ENCODE measurements at regions not wholly inside any gene's neighbourhood (a gene's known extent, or its start where the extent isn't known, plus 50 kb on each side); places are given as distances from the start of the nearest gene placed in this dataset.

DNA sequence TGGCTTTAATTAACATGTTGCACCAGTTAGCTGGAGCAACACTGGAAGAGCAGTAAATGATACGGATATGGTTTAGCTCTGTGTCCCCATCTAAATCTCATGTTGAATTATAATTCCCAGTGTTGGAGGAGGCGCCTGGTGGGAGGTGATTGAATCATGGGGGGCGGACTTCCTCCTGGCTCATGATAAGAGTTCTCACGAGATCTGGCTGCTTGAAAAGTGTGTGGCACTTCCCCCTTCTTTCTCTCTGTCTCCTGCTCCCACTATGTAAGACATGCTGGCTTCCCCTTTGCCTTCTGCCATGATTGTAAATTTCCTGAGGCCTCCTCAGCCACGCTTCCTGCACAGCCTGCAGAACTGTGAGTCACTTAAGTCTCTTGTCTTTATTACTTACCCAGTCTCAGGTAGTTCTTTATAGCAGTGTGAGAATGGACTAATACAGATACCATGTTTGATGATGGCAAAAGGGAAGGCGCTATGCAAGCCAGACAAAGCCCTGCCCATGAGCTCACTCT, 963.6 kb downstream of the SOCS6 start:
- BruUV-seq (replicated peaks): no TSS peak
- ChIA-PET POLR2A (no interaction called here), CTCF (ENCODE audit: low intra/inter-chr PET ratio, low total read pairs) (no interaction called here)
- intact Hi-C loops (cut with micrococcal nuclease; ENCODE audit: unreplicated experiment) (no loop called here), in situ Hi-C loops (cut with HindIII; ENCODE audit: extremely low pct_ligation_motif_present, low pct_unique_long_range_greater_than_20kb) (no loop called here)
- 4% methylated on average over 6 of the region's 6 CpGs for WGBS (ENCODE audit: low lambda C conversion rate)
- H3K27me3 ChIP-seq (ENCODE audit: control insufficient read depth in 1 of 2, insufficient read depth in 2 of 2, low read length in 2 of 2): no peaks in the 10 kb centered on the region
- H3K4me1 ChIP-seq (ENCODE audit: insufficient read depth, low read length): no peaks in the 10 kb centered on the region
- no peak overlapping the region for H3K4me2 ChIP-seq (ENCODE audit: low read depth, low read length)
- H3K79me2 ChIP-seq (ENCODE audit: insufficient read depth, low read length): no peaks in the 10 kb centered on the region
- no peak for ATAC-seq
- no peak overlapping the region for H3K4me3 ChIP-seq (replicated peaks in 1 of 3; ENCODE audit: insufficient read depth in 1 of 3, low read depth in 2 of 3, low read length in 3 of 3)
- no peak for TF ChIP-seq SMAD3 (CRISPR knock-in tag; IDR thresholded peaks at IDR 0.05)
- no peak for TF ChIP-seq TAF1 (CRISPR knock-in tag; IDR thresholded peaks at IDR 0.05)
- no peak for TF ChIP-seq HMG20B (CRISPR knock-in tag; conservative IDR thresholded peaks at IDR 0.05)
- TF ChIP-seq ZNF207 (IDR thresholded peaks at IDR 0.05; ENCODE audit: borderline replicate concordance): no peak
- no peak for TF ChIP-seq KDM5A (IDR thresholded peaks at IDR 0.05; ENCODE audit: borderline replicate concordance, low read length)
- TF ChIP-seq, protein P1, sequence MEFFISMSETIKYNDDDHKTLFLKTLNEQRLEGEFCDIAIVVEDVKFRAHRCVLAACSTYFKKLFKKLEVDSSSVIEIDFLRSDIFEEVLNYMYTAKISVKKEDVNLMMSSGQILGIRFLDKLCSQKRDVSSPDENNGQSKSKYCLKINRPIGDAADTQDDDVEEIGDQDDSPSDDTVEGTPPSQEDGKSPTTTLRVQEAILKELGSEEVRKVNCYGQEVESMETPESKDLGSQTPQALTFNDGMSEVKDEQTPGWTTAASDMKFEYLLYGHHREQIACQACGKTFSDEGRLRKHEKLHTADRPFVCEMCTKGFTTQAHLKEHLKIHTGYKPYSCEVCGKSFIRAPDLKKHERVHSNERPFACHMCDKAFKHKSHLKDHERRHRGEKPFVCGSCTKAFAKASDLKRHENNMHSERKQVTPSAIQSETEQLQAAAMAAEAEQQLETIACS (CRISPR knock-in tag; IDR thresholded peaks at IDR 0.05): no peak
- no peak for TF ChIP-seq FOXJ3 (CRISPR knock-in tag; IDR thresholded peaks at IDR 0.05; ENCODE audit: borderline replicate concordance)
- TF ChIP-seq JUND (CRISPR knock-in tag; IDR thresholded peaks at IDR 0.05): no peak
- TF ChIP-seq SNAI1 (CRISPR knock-in tag; IDR thresholded peaks at IDR 0.05; ENCODE audit: borderline replicate concordance): no peak
- no peak for TF ChIP-seq ZNF792 (CRISPR knock-in tag; IDR thresholded peaks at IDR 0.05)
- no peak for TF ChIP-seq ZNF782 (CRISPR knock-in tag; IDR thresholded peaks at IDR 0.05; ENCODE audit: borderline replicate concordance)
- no peak for TF ChIP-seq JUNB (CRISPR knock-in tag; IDR thresholded peaks at IDR 0.05; ENCODE audit: borderline replicate concordance)
- TF ChIP-seq SNRNP70 (IDR thresholded peaks at IDR 0.05; ENCODE audit: low read depth, low read length): no peak
- no peak for TF ChIP-seq PCBP1 (IDR thresholded peaks at IDR 0.05; ENCODE audit: borderline replicate concordance, low read depth, low read length)
- TF ChIP-seq ZNF546 (CRISPR knock-in tag; conservative IDR thresholded peaks at IDR 0.05): no peak
- no peak for TF ChIP-seq ETV6 (CRISPR knock-in tag; conservative IDR thresholded peaks at IDR 0.05)
- H3K36me3 ChIP-seq (replicated peaks in 1 of 2; ENCODE audit: control insufficient read depth in 1 of 2, insufficient read depth in 2 of 2, low read length in 2 of 2): no peaks in the 10 kb centered on the region
- H4K20me1 ChIP-seq (ENCODE audit: insufficient read depth, low read length): no peaks in the 10 kb centered on the region
- no peak overlapping the region for H3K9ac ChIP-seq (ENCODE audit: insufficient read depth, low read depth, low read length)
- no peak overlapping the region for H3K27ac ChIP-seq (ENCODE audit: extremely low read length, insufficient read depth, low read length)
- no peaks in the 10 kb centered on the region for H3K9me3 ChIP-seq (ENCODE audit: low read length)
- no peak for FAIRE-seq
- DNase-seq (ENCODE audit: low spot score): no peak
- no peak overlapping the region for H2AFZ ChIP-seq (ENCODE audit: low read length)

All from HepG2 (cell line).